ENCODE measurements at regions not wholly inside any gene's neighbourhood (a gene's known extent, or its start where the extent isn't known, plus 50 kb on each side); places are given as distances from the start of the nearest gene placed in this dataset.

- WGBS = 95% methylated on average over 4 of the region's 4 CpGs
- H3K4me3 ChIP-seq (ENCODE audit: low read length) = no peak overlapping the region
- no peaks in the 10 kb centered on the region for H3K27me3 ChIP-seq (ENCODE audit: insufficient read depth, low read length)
- H3K27ac ChIP-seq (ENCODE audit: low read depth, low read length) = no peak overlapping the region
- no peaks in the 10 kb centered on the region for H3K9me3 ChIP-seq (ENCODE audit: insufficient read depth, low read depth, low read length)
- no peaks in the 10 kb centered on the region for H3K36me3 ChIP-seq (ENCODE audit: insufficient read depth, low read length)
- H3K4me1 ChIP-seq (ENCODE audit: insufficient read depth, low read length) = no peaks in the 10 kb centered on the region
- no peak overlapping the region for H3K9ac ChIP-seq (ENCODE audit: low read depth, low read length)
These were observed 298.6 kb upstream of the LDB2 start for GRCh38 chr4:17197070-17197469.

GRCh38 chr4:17195461-17196275 is 297.2 kb upstream of the LDB2 start:
- no peaks in the 10 kb centered on the region for H3K27me3 ChIP-seq (ENCODE audit: insufficient read depth, low read length)
- H3K27ac ChIP-seq (ENCODE audit: low read depth, low read length) = no peak overlapping the region
- H3K4me1 ChIP-seq (ENCODE audit: insufficient read depth, low read length) = no peaks in the 10 kb centered on the region
- H3K9ac ChIP-seq (ENCODE audit: low read depth, low read length) = no peak overlapping the region
- WGBS = 94% methylated on average over 3 of the region's 4 CpGs
- no peak overlapping the region for H3K4me3 ChIP-seq (ENCODE audit: low read length)
- H3K9me3 ChIP-seq (ENCODE audit: insufficient read depth, low read depth, low read length) = no peaks in the 10 kb centered on the region
- no peaks in the 10 kb centered on the region for H3K36me3 ChIP-seq (ENCODE audit: insufficient read depth, low read length)

GRCh38 chr4:17194586-17194985 is 296.1 kb upstream of the LDB2 start:
- H3K4me3 ChIP-seq (ENCODE audit: low read length) = no peak overlapping the region
- H3K9ac ChIP-seq (ENCODE audit: low read depth, low read length) = no peak overlapping the region
- H3K27me3 ChIP-seq (ENCODE audit: insufficient read depth, low read length) = no peaks in the 10 kb centered on the region
- H3K27ac ChIP-seq (ENCODE audit: low read depth, low read length) = no peak overlapping the region
- no peaks in the 10 kb centered on the region for H3K36me3 ChIP-seq (ENCODE audit: insufficient read depth, low read length)
- H3K4me1 ChIP-seq (ENCODE audit: insufficient read depth, low read length) = no peaks in the 10 kb centered on the region
- peaks cover 6% of the 10 kb centered on the region; the same call in 1 of the 2 replicates for H3K9me3 ChIP-seq (ENCODE audit: insufficient read depth, low read depth, low read length)
- WGBS = 99% methylated on average over 2 of the region's 2 CpGs

GRCh38 chr4:17189759-17190158 is 291.3 kb upstream of the LDB2 start:
- H3K36me3 ChIP-seq (ENCODE audit: insufficient read depth, low read length) = no peaks in the 10 kb centered on the region
- WGBS = 92% methylated on average over 2 of the region's 3 CpGs
- no peaks in the 10 kb centered on the region for H3K27me3 ChIP-seq (ENCODE audit: insufficient read depth, low read length)
- H3K9me3 ChIP-seq (ENCODE audit: insufficient read depth, low read depth, low read length) = peaks cover 6% of the 10 kb centered on the region; the same call in 1 of the 2 replicates
- no peak overlapping the region for H3K27ac ChIP-seq (ENCODE audit: low read depth, low read length)
- no peak overlapping the region for H3K9ac ChIP-seq (ENCODE audit: low read depth, low read length)
- peaks cover 17% of the 10 kb centered on the region for H3K4me1 ChIP-seq (ENCODE audit: insufficient read depth, low read length)
- no peak overlapping the region for H3K4me3 ChIP-seq (ENCODE audit: low read length)

- H3K4me3 ChIP-seq (ENCODE audit: low read length) = no peak overlapping the region
- H3K9me3 ChIP-seq (ENCODE audit: insufficient read depth, low read depth, low read length) = peaks cover 6% of the 10 kb centered on the region; the same call in 1 of the 2 replicates
- no peaks in the 10 kb centered on the region for H3K36me3 ChIP-seq (ENCODE audit: insufficient read depth, low read length)
- peaks cover 17% of the 10 kb centered on the region for H3K4me1 ChIP-seq (ENCODE audit: insufficient read depth, low read length)
- H3K27me3 ChIP-seq (ENCODE audit: insufficient read depth, low read length) = no peaks in the 10 kb centered on the region
- no peak overlapping the region for H3K27ac ChIP-seq (ENCODE audit: low read depth, low read length)
- no peak overlapping the region for H3K9ac ChIP-seq (ENCODE audit: low read depth, low read length)
- 85% methylated on average over 4 of the region's 4 CpGs for WGBS
These were observed 290.9 kb upstream of the LDB2 start for GRCh38 chr4:17189401-17189720.

GRCh38 chr4:17188547-17189400 is 290.3 kb upstream of the LDB2 start:
- 88% methylated on average over 4 of the region's 4 CpGs for WGBS

GRCh38 chr4:17188125-17188524 is 289.7 kb upstream of the LDB2 start:
- H3K27ac ChIP-seq (ENCODE audit: low read depth, low read length) = no peak overlapping the region
- peaks cover 6% of the 10 kb centered on the region; the same call in 1 of the 2 replicates for H3K9me3 ChIP-seq (ENCODE audit: insufficient read depth, low read depth, low read length)
- H3K9ac ChIP-seq (ENCODE audit: low read depth, low read length) = no peak overlapping the region
- H3K36me3 ChIP-seq (ENCODE audit: insufficient read depth, low read length) = no peaks in the 10 kb centered on the region
- 59% methylated on average over 3 of the region's 3 CpGs for WGBS
- H3K4me1 ChIP-seq (ENCODE audit: insufficient read depth, low read length) = peaks cover 17% of the 10 kb centered on the region
- H3K27me3 ChIP-seq (ENCODE audit: insufficient read depth, low read length) = no peaks in the 10 kb centered on the region
- no peak overlapping the region for H3K4me3 ChIP-seq (ENCODE audit: low read length)

More at GRCh38 chr4:17188547-17189400, 290.3 kb upstream of the LDB2 start:
- H3K36me3 ChIP-seq (ENCODE audit: insufficient read depth, low read length) = no peaks in the 10 kb centered on the region
- H3K9me3 ChIP-seq (ENCODE audit: insufficient read depth, low read depth, low read length) = peaks cover 6% of the 10 kb centered on the region; the same call in 1 of the 2 replicates
- no peak overlapping the region for H3K4me3 ChIP-seq (ENCODE audit: low read length)
- no peak overlapping the region for H3K9ac ChIP-seq (ENCODE audit: low read depth, low read length)
- H3K27me3 ChIP-seq (ENCODE audit: insufficient read depth, low read length) = no peaks in the 10 kb centered on the region
- H3K4me1 ChIP-seq (ENCODE audit: insufficient read depth, low read length) = peaks cover 17% of the 10 kb centered on the region
- H3K27ac ChIP-seq (ENCODE audit: low read depth, low read length) = no peak overlapping the region

- 57% methylated on average over 5 of the region's 5 CpGs for WGBS
- H3K4me3 ChIP-seq (ENCODE audit: low read length) = no peak overlapping the region
- H3K9me3 ChIP-seq (ENCODE audit: insufficient read depth, low read depth, low read length) = peaks cover 6% of the 10 kb centered on the region; the same call in 1 of the 2 replicates
- no peaks in the 10 kb centered on the region for H3K36me3 ChIP-seq (ENCODE audit: insufficient read depth, low read length)
- peak overlapping the region; percentile 57; the same call in 1 of the 2 replicates for H3K27ac ChIP-seq (ENCODE audit: low read depth, low read length)
- H3K4me1 ChIP-seq (ENCODE audit: insufficient read depth, low read length) = peaks cover 17% of the 10 kb centered on the region
- H3K9ac ChIP-seq (ENCODE audit: low read depth, low read length) = no peak overlapping the region
- no peaks in the 10 kb centered on the region for H3K27me3 ChIP-seq (ENCODE audit: insufficient read depth, low read length)
These were observed 288.6 kb upstream of the LDB2 start for GRCh38 chr4:17187003-17187402.

- no peaks in the 10 kb centered on the region for H3K36me3 ChIP-seq (ENCODE audit: insufficient read depth, low read length)
- no peaks in the 10 kb centered on the region for H3K27me3 ChIP-seq (ENCODE audit: insufficient read depth, low read length)
- WGBS = 93% methylated on average over 4 of the region's 4 CpGs
- H3K4me1 ChIP-seq (ENCODE audit: insufficient read depth, low read length) = peaks cover 12% of the 10 kb centered on the region
- H3K27ac ChIP-seq (ENCODE audit: low read depth, low read length) = no peak overlapping the region
- no peak overlapping the region for H3K4me3 ChIP-seq (ENCODE audit: low read length)
- no peak overlapping the region for H3K9ac ChIP-seq (ENCODE audit: low read depth, low read length)
- H3K9me3 ChIP-seq (ENCODE audit: insufficient read depth, low read depth, low read length) = no peaks in the 10 kb centered on the region
These were observed 284.4 kb upstream of the LDB2 start for GRCh38 chr4:17182888-17183287.

- Histone ChIP-seq H3K9me3 (ENCODE audit: insufficient read depth, low read depth, low read length) (no peaks in the 10 kb centered on the region), H3K27me3 (ENCODE audit: insufficient read depth, low read length) (no peaks in the 10 kb centered on the region), H3K4me3 (ENCODE audit: low read length) (no peak overlapping the region)
These were observed 276.3 kb upstream of the LDB2 start for GRCh38 chr4:17174751-17175150.

GRCh38 chr4:17173300-17173699 is 274.9 kb upstream of the LDB2 start:
- no peaks in the 10 kb centered on the region for H3K9me3 ChIP-seq (ENCODE audit: insufficient read depth, low read depth, low read length)
- no peak overlapping the region for H3K9ac ChIP-seq (ENCODE audit: low read depth, low read length)
- no peak overlapping the region for H3K4me3 ChIP-seq (ENCODE audit: low read length)
- no peaks in the 10 kb centered on the region for H3K36me3 ChIP-seq (ENCODE audit: insufficient read depth, low read length)
- no peaks in the 10 kb centered on the region for H3K27me3 ChIP-seq (ENCODE audit: insufficient read depth, low read length)
- no peak overlapping the region for H3K27ac ChIP-seq (ENCODE audit: low read depth, low read length)
- peaks cover 19% of the 10 kb centered on the region for H3K4me1 ChIP-seq (ENCODE audit: insufficient read depth, low read length)
- 51% methylated on average over 5 of the region's 5 CpGs for WGBS

More at GRCh38 chr4:17174751-17175150, 276.3 kb upstream of the LDB2 start:
- Histone ChIP-seq H3K27ac (ENCODE audit: low read depth, low read length) (no peak overlapping the region), H3K36me3 (ENCODE audit: insufficient read depth, low read length) (no peaks in the 10 kb centered on the region), H3K4me1 (ENCODE audit: insufficient read depth, low read length) (peaks cover 5% of the 10 kb centered on the region; the same call in 1 of the 2 replicates), H3K9ac (ENCODE audit: low read depth, low read length) (no peak overlapping the region)
